HFF-Myc (cell line): ENCODE measurements at regions not wholly inside any gene's neighbourhood (a gene's known extent, or its start where the extent isn't known, plus 50 kb on each side); places are given as distances from the start of the nearest gene placed in this dataset.

Source experiments
- DNase-seq: peaks from one replicate; pipeline ENCODE4 v3.0.0-alpha.2; 2011; ENCODE audit warnings: low read depth; ENCODE audit errors: extremely low read depth
- H3K4me3 ChIP-seq: replicated peaks from 2 replicates; pipeline ENCODE4 v1.5.1; 2011; ENCODE audit warnings: low read depth, mild to moderate bottlenecking, control low read depth, low read length
- CTCF ChIP-seq: IDR thresholded peaks from 2 replicates; pipeline ENCODE4 v1.5.1; 2012; ENCODE audit warnings: mild to moderate bottlenecking, low read depth, low read length, control low read depth; ENCODE audit errors: missing control alignments

- no peak overlapping the region for H3K4me3 ChIP-seq
- no peak for DNase-seq
- TF ChIP-seq CTCF: no peak
These were observed 295.4 kb downstream of the TFAP2C start for GRCh38 chr20:56924292-56925081.

GRCh38 chr20:56925082-56925830, 296.1 kb downstream of the TFAP2C start:
- TF ChIP-seq CTCF: no peak
- no peak for DNase-seq
- peak overlapping the region; percentile 19 for H3K4me3 ChIP-seq

- peak overlapping the region; percentile 19 for H3K4me3 ChIP-seq
- no peak for TF ChIP-seq CTCF
- no peak for DNase-seq
These were observed 296.7 kb downstream of the TFAP2C start for GRCh38 chr20:56925831-56926170.

GRCh38 chr20:56926501-56926900, 297.4 kb downstream of the TFAP2C start:
- TF ChIP-seq CTCF: no peak
- no peak for DNase-seq
- H3K4me3 ChIP-seq: no peak overlapping the region

GRCh38 chr20:56927127-56927526, 298.0 kb downstream of the TFAP2C start:
- no peak overlapping the region for H3K4me3 ChIP-seq
- no peak for TF ChIP-seq CTCF

GRCh38 chr20:56928007-56928406, 298.9 kb downstream of the TFAP2C start:
- no peak for TF ChIP-seq CTCF
- H3K4me3 ChIP-seq: no peak overlapping the region

More at GRCh38 chr20:56927127-56927526, 298.0 kb downstream of the TFAP2C start:
- no peak for DNase-seq

More at GRCh38 chr20:56928007-56928406, 298.9 kb downstream of the TFAP2C start:
- no peak for DNase-seq
